ENCODE measurements at regions not wholly inside any gene's neighbourhood (a gene's known extent, or its start where the extent isn't known, plus 50 kb on each side); places are given as distances from the start of the nearest gene placed in this dataset.

DNA sequence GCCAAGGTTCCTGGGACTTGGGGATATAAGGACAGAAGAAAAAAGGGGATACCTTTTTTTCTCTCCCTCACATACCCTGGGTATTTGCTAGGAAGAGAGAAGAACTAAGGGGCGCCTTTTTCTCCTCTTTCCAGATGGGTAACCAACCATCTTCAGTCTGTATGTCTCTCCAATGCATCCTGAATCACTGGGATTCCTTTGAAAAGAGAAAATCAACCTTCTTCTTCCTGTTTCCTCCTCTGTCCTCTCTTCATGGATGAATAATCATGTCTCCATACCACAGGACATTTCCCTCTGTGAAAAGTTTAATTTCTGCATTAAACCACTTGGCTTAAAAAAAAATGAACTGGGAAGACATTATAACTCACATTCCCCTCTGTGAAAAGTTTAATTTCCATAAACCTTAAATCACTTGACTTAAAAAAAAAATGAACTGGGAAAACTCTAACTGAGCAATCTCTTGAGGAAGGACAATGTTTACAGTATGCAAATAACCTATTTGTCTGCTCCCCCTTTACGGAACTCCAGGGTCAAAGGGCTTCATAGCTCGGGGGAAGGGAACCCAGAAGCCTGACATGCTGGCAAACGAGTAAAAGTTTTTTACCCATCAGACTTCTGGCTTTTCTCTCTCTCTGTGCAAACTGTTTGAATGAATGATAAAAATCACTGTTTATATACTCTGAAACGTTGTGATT lies 56.7 kb upstream of the FAM98A start:
- H3K4me3 ChIP-seq (ENCODE audit: low read depth, low read length) = no peak overlapping the region
- no peak for DNase-seq (ENCODE audit: low read depth)
- no peak for TF ChIP-seq CTCF (IDR thresholded peaks at IDR 0.05; ENCODE audit: insufficient read depth, low read depth, low read length, missing control alignments)

DNA sequence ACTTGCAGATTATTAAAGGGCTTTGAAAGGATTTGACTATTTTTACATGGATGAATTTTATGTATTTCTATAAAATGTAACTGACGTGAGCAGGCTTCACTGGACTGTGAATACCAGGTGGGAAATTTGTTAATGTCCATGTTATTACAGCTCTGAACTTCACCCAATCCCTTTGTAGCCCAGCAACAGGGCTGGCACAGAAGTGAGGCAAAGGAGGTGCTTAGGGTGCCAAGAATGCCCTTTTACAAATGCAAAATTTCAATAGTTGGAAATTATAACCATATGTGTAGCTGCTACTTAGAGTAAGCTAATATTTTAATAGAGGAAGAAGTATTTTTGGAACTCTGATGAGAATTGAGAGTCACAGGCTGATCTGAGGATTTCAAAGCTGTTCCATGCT lies 53.7 kb upstream of the FAM98A start:
- TF ChIP-seq CTCF (IDR thresholded peaks at IDR 0.05; ENCODE audit: insufficient read depth, low read depth, low read length, missing control alignments) = no peak
- no peak for DNase-seq (ENCODE audit: low read depth)
- H3K4me3 ChIP-seq (ENCODE audit: low read depth, low read length) = no peak overlapping the region

GRCh38 chr2:33650171-33650570 lies 51.1 kb upstream of the FAM98A start:
- no peak for TF ChIP-seq CTCF (IDR thresholded peaks at IDR 0.05; ENCODE audit: insufficient read depth, low read depth, low read length, missing control alignments)
- no peak for DNase-seq (ENCODE audit: low read depth)
- no peak overlapping the region for H3K4me3 ChIP-seq (ENCODE audit: low read depth, low read length)

Data from GM12865 (cell line).